ENCODE measurements at regions not wholly inside any gene's neighbourhood (a gene's known extent, or its start where the extent isn't known, plus 50 kb on each side); places are given as distances from the start of the nearest gene placed in this dataset.

- H3K4me3 Mint-ChIP-seq (ENCODE audit: low read depth, unreplicated experiment), result no peak overlapping the region
- intact Hi-C loops (cut with micrococcal nuclease; ENCODE audit: unreplicated experiment), result no loop called here
- H3K9me3 Mint-ChIP-seq (ENCODE audit: low read depth, unreplicated experiment), result no peaks in the 10 kb centered on the region
- DNase-seq, result no peak
- no TSS peak for BruUV-seq (replicated peaks)
- H3K27me3 Mint-ChIP-seq (ENCODE audit: unreplicated experiment), result peaks cover 10% of the 10 kb centered on the region
- no peak for TF ChIP-seq CTCF (IDR thresholded peaks at IDR 0.05; ENCODE audit: unreplicated experiment)
- H3K27ac Mint-ChIP-seq (ENCODE audit: unreplicated experiment), result no peak overlapping the region
- H3K4me1 Mint-ChIP-seq (ENCODE audit: low read depth, unreplicated experiment), result peaks cover 8% of the 10 kb centered on the region
- no peaks in the 10 kb centered on the region for H3K36me3 Mint-ChIP-seq (ENCODE audit: insufficient read depth, unreplicated experiment)
- CTCF ChIA-PET, result no interaction called here
Observed at GRCh38 chr2:20557226-20557625, 93.7 kb downstream of the HS1BP3 start.

- no peak for TF ChIP-seq CTCF (IDR thresholded peaks at IDR 0.05; ENCODE audit: unreplicated experiment)
- BruUV-seq (replicated peaks), result no TSS peak
- Mint-ChIP-seq H3K4me3 (ENCODE audit: low read depth, unreplicated experiment) (no peak overlapping the region), H3K4me1 (ENCODE audit: low read depth, unreplicated experiment) (peaks cover 8% of the 10 kb centered on the region), H3K27ac (ENCODE audit: unreplicated experiment) (no peak overlapping the region), H3K9me3 (ENCODE audit: low read depth, unreplicated experiment) (no peaks in the 10 kb centered on the region), H3K36me3 (ENCODE audit: insufficient read depth, unreplicated experiment) (no peaks in the 10 kb centered on the region), H3K27me3 (ENCODE audit: unreplicated experiment) (peaks cover 10% of the 10 kb centered on the region)
- CTCF ChIA-PET, result no interaction called here
- DNase-seq, result no peak
- intact Hi-C loops (cut with micrococcal nuclease; ENCODE audit: unreplicated experiment), result no loop called here
Observed at GRCh38 chr2:20557635-20558034, 93.3 kb downstream of the HS1BP3 start.

- H3K4me1 Mint-ChIP-seq (ENCODE audit: low read depth, unreplicated experiment), result peaks cover 8% of the 10 kb centered on the region
- no peak for TF ChIP-seq CTCF (IDR thresholded peaks at IDR 0.05; ENCODE audit: unreplicated experiment)
- no peak for DNase-seq
- no peak overlapping the region for H3K27ac Mint-ChIP-seq (ENCODE audit: unreplicated experiment)
- CTCF ChIA-PET, result no interaction called here
- H3K4me3 Mint-ChIP-seq (ENCODE audit: low read depth, unreplicated experiment), result no peak overlapping the region
- intact Hi-C loops (cut with micrococcal nuclease; ENCODE audit: unreplicated experiment), result no loop called here
- peaks cover 10% of the 10 kb centered on the region for H3K27me3 Mint-ChIP-seq (ENCODE audit: unreplicated experiment)
- H3K36me3 Mint-ChIP-seq (ENCODE audit: insufficient read depth, unreplicated experiment), result no peaks in the 10 kb centered on the region
- H3K9me3 Mint-ChIP-seq (ENCODE audit: low read depth, unreplicated experiment), result no peaks in the 10 kb centered on the region
- BruUV-seq (replicated peaks), result no TSS peak
Observed at GRCh38 chr2:20558391-20559150, 92.3 kb downstream of the HS1BP3 start.

- no peak for TF ChIP-seq CTCF (IDR thresholded peaks at IDR 0.05; ENCODE audit: unreplicated experiment)
- H3K27ac Mint-ChIP-seq (ENCODE audit: unreplicated experiment), result no peak overlapping the region
- H3K9me3 Mint-ChIP-seq (ENCODE audit: low read depth, unreplicated experiment), result no peaks in the 10 kb centered on the region
- intact Hi-C loops (cut with micrococcal nuclease; ENCODE audit: unreplicated experiment), result no loop called here
- DNase-seq, result no peak
- no TSS peak for BruUV-seq (replicated peaks)
- H3K36me3 Mint-ChIP-seq (ENCODE audit: insufficient read depth, unreplicated experiment), result no peaks in the 10 kb centered on the region
- no peak overlapping the region for H3K4me3 Mint-ChIP-seq (ENCODE audit: low read depth, unreplicated experiment)
- CTCF ChIA-PET, result no interaction called here
- peaks cover 10% of the 10 kb centered on the region for H3K27me3 Mint-ChIP-seq (ENCODE audit: unreplicated experiment)
- H3K4me1 Mint-ChIP-seq (ENCODE audit: low read depth, unreplicated experiment), result peaks cover 8% of the 10 kb centered on the region
Observed at GRCh38 chr2:20559277-20559676, 91.6 kb downstream of the HS1BP3 start.

Measured in Calu3 (cell line).